HEK293 (cell line): ENCODE measurements at regions not wholly inside any gene's neighbourhood (a gene's known extent, or its start where the extent isn't known, plus 50 kb on each side); places are given as distances from the start of the nearest gene placed in this dataset.

ENCODE experiments used
- CTCF ChIA-PET: fragments of 350-600 bp; formaldehyde crosslinking; extraction: SDS; loops from one replicate; lab custom pipeline; 2021; ENCODE audit warnings: antibody characterized with exemption; lab: Yijun Ruan, JAX
- POLR2A ChIA-PET: fragments of 300-600 bp; formaldehyde crosslinking; extraction: SDS; loops from one replicate; lab custom pipeline; 2020; ENCODE audit warnings: antibody characterized with exemption, inconsistent platforms; lab: Yijun Ruan, JAX
- H3K27ac ChIP-seq: fragments of 200-500 bp; sonication (Bioruptor generic); 2 replicates; pipeline ENCODE4 v1.5.1; 2014; ENCODE audit warnings: low read depth, low read length, control low read depth, inconsistent platforms; ENCODE audit errors: extremely low read depth
- H3K36me3 ChIP-seq, 2 experiments: fragments of 200-500 bp in 1 of 2; sonication (Bioruptor generic) in 1 of 2; 1 replicate in 1 of 2; 2 replicates in 1 of 2; pipeline ENCODE4 v1.5.1; 2014 to 2017; ENCODE audit warnings: inconsistent platforms in 2 of 2, low read length in 2 of 2; ENCODE audit not compliant: control insufficient read depth in 2 of 2, insufficient read depth in 1 of 2
- H3K4me1 ChIP-seq: fragments of 200-500 bp; sonication (Bioruptor generic); 2 replicates; pipeline ENCODE4 v1.5.1; 2014; ENCODE audit warnings: mild to moderate bottlenecking, low read length, inconsistent platforms; ENCODE audit not compliant: control insufficient read depth, insufficient read depth
- H3K4me3 ChIP-seq: 2 replicates; pipeline ENCODE4 v1.5.1; 2011; ENCODE audit warnings: low read depth, mild to moderate bottlenecking, control low read depth, low read length, moderate library complexity
- H3K9me3 ChIP-seq: fragments of 200-500 bp; sonication (Bioruptor generic); 2 replicates; pipeline ENCODE4 v1.5.1; 2014; ENCODE audit warnings: low read depth, low read length, inconsistent platforms; ENCODE audit not compliant: control insufficient read depth, insufficient read depth
- KLF16 ChIP-seq: fragments of 450-650 bp; formaldehyde crosslinking; IDR thresholded peaks from 2 replicates; pipeline ENCODE4 v1.5.1; 2017; ENCODE audit warnings: missing biosample characterization, missing genetic modification characterization
- PRDM2 ChIP-seq: fragments of 450-650 bp; formaldehyde crosslinking; IDR thresholded peaks from 2 replicates; pipeline ENCODE4 v1.5.1; 2016; ENCODE audit warnings: missing biosample characterization, missing genetic modification characterization, borderline replicate concordance
- YY2 ChIP-seq: fragments of 450-650 bp; formaldehyde crosslinking; IDR thresholded peaks from 2 replicates; pipeline ENCODE4 v1.5.1; 2016; ENCODE audit warnings: missing biosample characterization, missing genetic modification characterization
- ZBTB48 ChIP-seq: fragments of 450-650 bp; formaldehyde crosslinking; IDR thresholded peaks from 2 replicates; pipeline ENCODE4 v1.5.1; 2016; ENCODE audit warnings: missing biosample characterization, missing genetic modification characterization
- ZFP3 ChIP-seq: fragments of 450-650 bp; formaldehyde crosslinking; IDR thresholded peaks from 2 replicates; pipeline ENCODE4 v1.5.1; 2016; ENCODE audit warnings: low read depth, missing biosample characterization, missing genetic modification characterization
- ZNF184 ChIP-seq: fragments of 450-650 bp; IDR thresholded peaks from 2 replicates; pipeline ENCODE4 v1.5.1; 2018; ENCODE audit warnings: missing biosample characterization, mild to moderate bottlenecking, missing genetic modification characterization
- ZNF19 ChIP-seq: fragments of 450-650 bp; formaldehyde crosslinking; IDR thresholded peaks from 2 replicates; pipeline ENCODE4; 2016; ENCODE audit warnings: missing biosample characterization, missing genetic modification characterization, low read depth
- ZNF362 ChIP-seq: fragments of 450-650 bp; formaldehyde crosslinking; IDR thresholded peaks from 2 replicates; pipeline ENCODE4 v1.5.1; 2016; ENCODE audit warnings: missing biosample characterization, missing genetic modification characterization
- ZNF404 ChIP-seq: fragments of 450-650 bp; formaldehyde crosslinking; IDR thresholded peaks from 2 replicates; pipeline ENCODE4 v1.5.1; 2017; ENCODE audit warnings: missing biosample characterization, missing genetic modification characterization
- ZNF510 ChIP-seq: fragments of 450-650 bp; formaldehyde crosslinking; IDR thresholded peaks from 2 replicates; pipeline ENCODE4 v1.5.1; 2018; ENCODE audit warnings: mild to moderate bottlenecking, missing genetic modification characterization, missing biosample characterization; ENCODE audit not compliant: insufficient replicate concordance
- ZNF600 ChIP-seq: fragments of 450-650 bp; formaldehyde crosslinking; IDR thresholded peaks from 2 replicates; pipeline ENCODE4 v1.5.1; 2016; ENCODE audit warnings: missing biosample characterization, missing genetic modification characterization
- ZNF654 ChIP-seq: fragments of 450-650 bp; formaldehyde crosslinking; IDR thresholded peaks from 2 replicates; pipeline ENCODE4 v1.5.1; 2016; ENCODE audit warnings: low read depth, missing biosample characterization, missing genetic modification characterization
- ZNF664 ChIP-seq: fragments of 450-650 bp; formaldehyde crosslinking; IDR thresholded peaks from 2 replicates; pipeline ENCODE4 v1.5.1; 2016; ENCODE audit warnings: missing biosample characterization, missing genetic modification characterization
- ZSCAN23 ChIP-seq: fragments of 450-650 bp; formaldehyde crosslinking; IDR thresholded peaks from 2 replicates; pipeline ENCODE4 v1.5.1; 2016; ENCODE audit warnings: missing biosample characterization, missing genetic modification characterization
- ZSCAN5A ChIP-seq: fragments of 450-650 bp; formaldehyde crosslinking; IDR thresholded peaks from 2 replicates; pipeline ENCODE4 v1.5.1; 2016; ENCODE audit warnings: missing biosample characterization, missing genetic modification characterization

- no peak for TF ChIP-seq KLF16 (tag by site-specific recombination)
- no peak for TF ChIP-seq ZNF510 (tag by site-specific recombination)
- TF ChIP-seq ZNF654 (tag by site-specific recombination), result no peak
Observed at GRCh38 chr11:116478669-116479668, 293.8 kb downstream of the BUD13 start (continued).

GRCh38 chr11:116478205-116478604 lies 294.6 kb downstream of the BUD13 start:
- CTCF ChIA-PET, result interaction anchor here (0.9 kb wide), 1 partner anchor 26 kb away, joined by 3 read pairs; no protein-coding TSS in a partner anchor
- Histone ChIP-seq H3K4me1 (no peaks in the 10 kb centered on the region), H3K36me3 (no peaks in the 10 kb centered on the region), H3K27ac (no peak overlapping the region), H3K4me3 (no peak overlapping the region), H3K9me3 (no peaks in the 10 kb centered on the region)
- POLR2A ChIA-PET, result no interaction called here
- no peak for TF ChIP-seq ZNF19 (tag by site-specific recombination)
- 0 out of 2 replicates have a peak, but pooled peaks have one; percentile 51 for TF ChIP-seq ZFP3

- no peaks in the 10 kb centered on the region for H3K4me1 ChIP-seq
- POLR2A ChIA-PET, result no interaction called here
- no peak overlapping the region for H3K4me3 ChIP-seq
- TF ChIP-seq ZBTB48 (tag by site-specific recombination) (no peak), ZNF404 (tag by site-specific recombination) (no peak), ZSCAN5A (tag by site-specific recombination) (no peak)
- H3K36me3 ChIP-seq, result no peaks in the 10 kb centered on the region
- H3K27ac ChIP-seq, result no peak overlapping the region
- no peaks in the 10 kb centered on the region for H3K9me3 ChIP-seq
- CTCF ChIA-PET, result interaction anchor here (0.6 to 1.4 kb wide), 3 partner anchors 19 to 532 kb away, joined by 3 to 4 read pairs (median 3); no protein-coding TSS in a partner anchor
Observed at GRCh38 chr11:116473790-116474346, 298.9 kb downstream of the BUD13 start.

- ChIA-PET CTCF (interaction anchor here (1.2 kb wide), 1 partner anchor 192 kb away, joined by 3 read pairs; no protein-coding TSS in a partner anchor), POLR2A (no interaction called here)
- no peaks in the 10 kb centered on the region for H3K9me3 ChIP-seq
- no peaks in the 10 kb centered on the region for H3K4me1 ChIP-seq
- H3K27ac ChIP-seq, result no peak overlapping the region
- H3K36me3 ChIP-seq, result no peaks in the 10 kb centered on the region
- H3K4me3 ChIP-seq, result no peak overlapping the region
- TF ChIP-seq PRDM2 (tag by site-specific recombination), result no peak
- TF ChIP-seq ZSCAN23 (tag by site-specific recombination), result no peak
- no peak for TF ChIP-seq ZNF664 (tag by site-specific recombination)
- no peak for TF ChIP-seq ZNF184 (tag by site-specific recombination)
- TF ChIP-seq ZNF600 (tag by site-specific recombination), result no peak
- no peak for TF ChIP-seq ZNF362 (tag by site-specific recombination)
- no peak for TF ChIP-seq YY2 (tag by site-specific recombination)
Observed at GRCh38 chr11:116473206-116473769, 299.5 kb downstream of the BUD13 start.
